Smooth muscle cell (in vitro differentiated cells): ENCODE measurements at regions not wholly inside any gene's neighbourhood (a gene's known extent, or its start where the extent isn't known, plus 50 kb on each side); places are given as distances from the start of the nearest gene placed in this dataset.

Experiments
- DNase-seq: peaks from one replicate; lab custom pipeline; 2025; ENCODE audit not compliant: unreplicated experiment; lab: John Stamatoyannopoulos, UW
- H2AFZ ChIP-seq: fragments of 200-600 bp; sonication (generic); 2 replicates; pipeline ENCODE4 v1.6.0; 2016; ENCODE audit warnings: antibody characterized with exemption, low read depth, mild to moderate bottlenecking
- H3F3A ChIP-seq: fragments of 200-600 bp; sonication (generic); 2 replicates; pipeline ENCODE4 v1.6.0; 2017; ENCODE audit warnings: antibody characterized with exemption, low read depth
- H3K27ac ChIP-seq: fragments of 200-600 bp; sonication (generic); 2 replicates; pipeline ENCODE4 v1.5.1; 2016; ENCODE audit warnings: low read depth, mild to moderate bottlenecking
- H3K27me3 ChIP-seq: fragments of 200-600 bp; sonication (generic); 2 replicates; pipeline ENCODE4 v1.6.1; 2016; ENCODE audit warnings: low read depth, mild to moderate bottlenecking
- H3K36me3 ChIP-seq: fragments of 200-600 bp; sonication (generic); 2 replicates; pipeline ENCODE4 v1.5.1; 2016; ENCODE audit warnings: low read depth
- H3K4me1 ChIP-seq: fragments of 200-600 bp; sonication (generic); 2 replicates; pipeline ENCODE4 v1.5.1; 2016; ENCODE audit warnings: low read depth
- H3K4me2 ChIP-seq: fragments of 200-600 bp; sonication (generic); 2 replicates; pipeline ENCODE4 v1.6.0; 2016; ENCODE audit warnings: mild to moderate bottlenecking
- H3K4me3 ChIP-seq: fragments of 200-600 bp; sonication (generic); 2 replicates; pipeline ENCODE4 v1.5.1; 2016; ENCODE audit warnings: mild to moderate bottlenecking
- H3K79me2 ChIP-seq: fragments of 200-600 bp; sonication (generic); 2 replicates; pipeline ENCODE4 v1.6.0; 2016; ENCODE audit warnings: low read depth, mild to moderate bottlenecking
- H3K9ac ChIP-seq: fragments of 200-600 bp; sonication (generic); 2 replicates; pipeline ENCODE4 v1.6.0; 2016; ENCODE audit warnings: low read depth
- H3K9me3 ChIP-seq: fragments of 200-600 bp; sonication (generic); replicated peaks from 2 replicates; pipeline ENCODE4 v1.5.1; 2016; ENCODE audit warnings: low read depth
- H4K20me1 ChIP-seq: fragments of 200-600 bp; sonication (generic); 2 replicates; pipeline ENCODE4 v1.6.0; 2016; ENCODE audit warnings: low read depth
- WGBS: methylation state at CpG from one replicate; pipeline ENCODE4 v1.1.7; 2016; ENCODE audit warnings: low lambda C conversion rate; 5-methylcytosine and 5-hydroxymethylcytosine counted together
- TF ChIP-seq, protein P1 (sequence below): fragments of 200-600 bp; sonication (generic); IDR thresholded peaks from 2 replicates; pipeline ENCODE4 v1.5.1; 2017; ENCODE audit warnings: borderline replicate concordance, mild to moderate bottlenecking, antibody characterized with exemption; ENCODE audit not compliant: insufficient read depth, poor library complexity, severe bottlenecking

DNA sequence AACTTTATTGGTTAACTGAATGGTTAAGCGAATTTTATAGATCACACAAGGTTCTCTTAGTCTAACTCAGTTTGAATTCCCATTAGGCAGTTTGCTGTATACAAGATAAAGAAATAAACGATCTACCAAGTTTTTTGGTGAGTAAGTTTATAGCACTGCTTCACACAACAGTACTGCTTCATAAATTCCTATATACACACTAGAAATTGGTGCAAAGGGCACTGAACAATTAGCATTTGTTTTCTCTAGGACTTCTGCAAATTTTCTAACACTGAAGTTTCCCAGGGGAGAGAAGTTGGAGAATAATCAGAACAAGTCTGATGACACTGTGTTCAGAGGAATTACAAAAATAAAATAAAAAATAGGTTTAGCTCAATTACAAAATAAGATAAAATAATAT lies 1138.8 kb upstream of the PCDH9 start:
- Histone ChIP-seq H2AFZ (no peak overlapping the region), H3K79me2 (no peaks in the 10 kb centered on the region), H3K9me3 (no peaks in the 10 kb centered on the region), H3K27ac (no peak overlapping the region), H3K27me3 (no peaks in the 10 kb centered on the region), H3K36me3 (no peaks in the 10 kb centered on the region), H3K4me3 (no peak overlapping the region), H3K4me2 (no peak overlapping the region), H4K20me1 (no peaks in the 10 kb centered on the region), H3K9ac (no peak overlapping the region), H3K4me1 (no peaks in the 10 kb centered on the region), H3F3A (no peaks in the 10 kb centered on the region)
- TF ChIP-seq, protein P1, sequence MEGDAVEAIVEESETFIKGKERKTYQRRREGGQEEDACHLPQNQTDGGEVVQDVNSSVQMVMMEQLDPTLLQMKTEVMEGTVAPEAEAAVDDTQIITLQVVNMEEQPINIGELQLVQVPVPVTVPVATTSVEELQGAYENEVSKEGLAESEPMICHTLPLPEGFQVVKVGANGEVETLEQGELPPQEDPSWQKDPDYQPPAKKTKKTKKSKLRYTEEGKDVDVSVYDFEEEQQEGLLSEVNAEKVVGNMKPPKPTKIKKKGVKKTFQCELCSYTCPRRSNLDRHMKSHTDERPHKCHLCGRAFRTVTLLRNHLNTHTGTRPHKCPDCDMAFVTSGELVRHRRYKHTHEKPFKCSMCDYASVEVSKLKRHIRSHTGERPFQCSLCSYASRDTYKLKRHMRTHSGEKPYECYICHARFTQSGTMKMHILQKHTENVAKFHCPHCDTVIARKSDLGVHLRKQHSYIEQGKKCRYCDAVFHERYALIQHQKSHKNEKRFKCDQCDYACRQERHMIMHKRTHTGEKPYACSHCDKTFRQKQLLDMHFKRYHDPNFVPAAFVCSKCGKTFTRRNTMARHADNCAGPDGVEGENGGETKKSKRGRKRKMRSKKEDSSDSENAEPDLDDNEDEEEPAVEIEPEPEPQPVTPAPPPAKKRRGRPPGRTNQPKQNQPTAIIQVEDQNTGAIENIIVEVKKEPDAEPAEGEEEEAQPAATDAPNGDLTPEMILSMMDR: no peak
- 90% methylated on average over 2 of the region's 2 CpGs for WGBS
- DNase-seq: no peak

GRCh38 chr13:68359105-68359504 lies 1129.0 kb upstream of the PCDH9 start:
- no peak for DNase-seq
- H3F3A ChIP-seq: no peaks in the 10 kb centered on the region
- H3K9ac ChIP-seq: no peak overlapping the region
- no peaks in the 10 kb centered on the region for H3K27me3 ChIP-seq
- H3K27ac ChIP-seq: no peak overlapping the region
- TF ChIP-seq, protein P1: no peak
- H3K4me1 ChIP-seq: no peaks in the 10 kb centered on the region
- no peak overlapping the region for H3K4me2 ChIP-seq
- H3K36me3 ChIP-seq: no peaks in the 10 kb centered on the region
- 19% methylated on average over 1 of the region's 1 CpG for WGBS
- H3K9me3 ChIP-seq: no peaks in the 10 kb centered on the region
- no peaks in the 10 kb centered on the region for H4K20me1 ChIP-seq
- H3K4me3 ChIP-seq: no peak overlapping the region
- no peak overlapping the region for H2AFZ ChIP-seq
- H3K79me2 ChIP-seq: no peaks in the 10 kb centered on the region

GRCh38 chr13:68358294-68358705 lies 1128.2 kb upstream of the PCDH9 start:
- no peaks in the 10 kb centered on the region for H3K79me2 ChIP-seq

DNA sequence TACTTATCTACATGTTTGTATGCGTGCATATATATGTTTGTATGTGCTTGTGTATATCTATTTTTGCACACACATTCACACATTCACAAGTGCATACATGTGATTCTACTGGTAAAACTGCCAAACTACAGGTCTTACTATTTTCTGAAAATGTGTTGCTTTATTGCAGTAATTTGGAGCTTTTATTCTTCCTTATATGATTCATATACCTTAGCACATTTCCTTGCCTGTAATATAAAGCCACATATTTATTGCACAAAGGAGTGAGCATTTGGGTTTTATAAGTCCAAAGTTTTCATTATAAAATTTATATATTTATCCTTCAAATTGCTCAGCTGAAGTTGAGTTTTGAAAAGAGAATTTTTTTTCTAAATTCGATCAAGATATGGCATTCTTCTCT lies 1120.4 kb upstream of the PCDH9 start:
- Histone ChIP-seq H3K79me2 (no peaks in the 10 kb centered on the region), H3K9ac (no peak overlapping the region), H3K9me3 (no peaks in the 10 kb centered on the region), H3K4me3 (no peak overlapping the region), H3K27me3 (no peaks in the 10 kb centered on the region), H3F3A (no peaks in the 10 kb centered on the region), H3K4me1 (no peaks in the 10 kb centered on the region), H3K4me2 (no peak overlapping the region), H3K27ac (no peak overlapping the region), H4K20me1 (no peaks in the 10 kb centered on the region), H2AFZ (no peak overlapping the region), H3K36me3 (no peaks in the 10 kb centered on the region)
- DNase-seq: no peak
- 81% methylated on average over 2 of the region's 2 CpGs for WGBS
- TF ChIP-seq, protein P1: no peak

More at GRCh38 chr13:68358294-68358705, 1128.2 kb upstream of the PCDH9 start:
- H3K4me2 ChIP-seq: no peak overlapping the region
- no peaks in the 10 kb centered on the region for H3K4me1 ChIP-seq
- DNase-seq: no peak
- H3K4me3 ChIP-seq: no peak overlapping the region
- H4K20me1 ChIP-seq: no peaks in the 10 kb centered on the region
- H3F3A ChIP-seq: no peaks in the 10 kb centered on the region
- TF ChIP-seq, protein P1: no peak
- H3K36me3 ChIP-seq: no peaks in the 10 kb centered on the region
- no peak overlapping the region for H2AFZ ChIP-seq
- no peaks in the 10 kb centered on the region for H3K27me3 ChIP-seq
- WGBS: 68% methylated on average over 2 of the region's 2 CpGs
- H3K9me3 ChIP-seq: no peaks in the 10 kb centered on the region
- H3K27ac ChIP-seq: no peak overlapping the region
- H3K9ac ChIP-seq: no peak overlapping the region
